ENCODE measurements at regions not wholly inside any gene's neighbourhood (a gene's known extent, or its start where the extent isn't known, plus 50 kb on each side); places are given as distances from the start of the nearest gene placed in this dataset.

DNA sequence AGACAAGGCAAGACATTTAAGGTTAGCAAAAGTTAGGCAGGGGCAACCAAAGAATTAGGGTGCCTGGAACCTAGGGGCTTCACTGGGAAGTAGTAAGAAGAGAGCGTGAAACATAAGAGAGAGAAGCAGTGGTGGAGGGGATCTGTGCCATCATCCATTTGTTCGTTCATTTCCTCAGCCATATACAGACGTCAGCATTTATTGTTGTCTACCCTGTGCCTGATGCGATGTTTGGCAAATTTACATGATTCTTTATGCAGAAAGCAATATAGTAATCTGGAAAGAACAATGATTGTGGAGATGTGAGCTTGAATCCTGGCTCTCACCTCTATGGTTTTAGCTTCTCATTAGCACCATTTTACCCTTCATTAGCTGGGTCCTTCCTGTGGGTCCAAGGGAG is 477.5 kb upstream of the MPDZ start:
- TF ChIP-seq, protein P1, sequence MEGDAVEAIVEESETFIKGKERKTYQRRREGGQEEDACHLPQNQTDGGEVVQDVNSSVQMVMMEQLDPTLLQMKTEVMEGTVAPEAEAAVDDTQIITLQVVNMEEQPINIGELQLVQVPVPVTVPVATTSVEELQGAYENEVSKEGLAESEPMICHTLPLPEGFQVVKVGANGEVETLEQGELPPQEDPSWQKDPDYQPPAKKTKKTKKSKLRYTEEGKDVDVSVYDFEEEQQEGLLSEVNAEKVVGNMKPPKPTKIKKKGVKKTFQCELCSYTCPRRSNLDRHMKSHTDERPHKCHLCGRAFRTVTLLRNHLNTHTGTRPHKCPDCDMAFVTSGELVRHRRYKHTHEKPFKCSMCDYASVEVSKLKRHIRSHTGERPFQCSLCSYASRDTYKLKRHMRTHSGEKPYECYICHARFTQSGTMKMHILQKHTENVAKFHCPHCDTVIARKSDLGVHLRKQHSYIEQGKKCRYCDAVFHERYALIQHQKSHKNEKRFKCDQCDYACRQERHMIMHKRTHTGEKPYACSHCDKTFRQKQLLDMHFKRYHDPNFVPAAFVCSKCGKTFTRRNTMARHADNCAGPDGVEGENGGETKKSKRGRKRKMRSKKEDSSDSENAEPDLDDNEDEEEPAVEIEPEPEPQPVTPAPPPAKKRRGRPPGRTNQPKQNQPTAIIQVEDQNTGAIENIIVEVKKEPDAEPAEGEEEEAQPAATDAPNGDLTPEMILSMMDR (IDR thresholded peaks at IDR 0.05) = no peak
- no peak for TF ChIP-seq POLR2AphosphoS5 (IDR thresholded peaks at IDR 0.05)

Measured in esophagus muscularis mucosa (tissue), 3 donors.